ENCODE measurements at regions not wholly inside any gene's neighbourhood (a gene's known extent, or its start where the extent isn't known, plus 50 kb on each side); places are given as distances from the start of the nearest gene placed in this dataset.

DNA sequence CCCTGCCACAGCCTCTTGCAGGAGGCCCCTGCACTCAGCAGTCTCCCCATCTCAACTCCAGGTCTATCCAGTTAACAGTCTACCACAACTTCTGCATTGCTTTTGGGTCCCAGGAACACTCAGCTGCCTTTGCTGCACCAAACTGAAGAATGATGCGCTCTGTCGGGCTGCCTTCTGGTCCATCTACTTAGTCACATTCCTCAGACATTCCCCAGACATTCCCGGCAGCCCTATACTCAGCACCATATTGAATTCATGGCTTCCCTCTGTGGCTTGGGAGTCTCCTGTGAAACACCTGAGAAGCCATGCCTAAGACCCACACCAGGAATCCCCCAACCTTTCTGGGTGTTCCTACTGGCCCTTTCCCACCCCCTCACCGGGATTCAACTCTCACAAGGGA lies 99.6 kb upstream of the COL21A1 start:
- DNase-seq = no peak

DNA sequence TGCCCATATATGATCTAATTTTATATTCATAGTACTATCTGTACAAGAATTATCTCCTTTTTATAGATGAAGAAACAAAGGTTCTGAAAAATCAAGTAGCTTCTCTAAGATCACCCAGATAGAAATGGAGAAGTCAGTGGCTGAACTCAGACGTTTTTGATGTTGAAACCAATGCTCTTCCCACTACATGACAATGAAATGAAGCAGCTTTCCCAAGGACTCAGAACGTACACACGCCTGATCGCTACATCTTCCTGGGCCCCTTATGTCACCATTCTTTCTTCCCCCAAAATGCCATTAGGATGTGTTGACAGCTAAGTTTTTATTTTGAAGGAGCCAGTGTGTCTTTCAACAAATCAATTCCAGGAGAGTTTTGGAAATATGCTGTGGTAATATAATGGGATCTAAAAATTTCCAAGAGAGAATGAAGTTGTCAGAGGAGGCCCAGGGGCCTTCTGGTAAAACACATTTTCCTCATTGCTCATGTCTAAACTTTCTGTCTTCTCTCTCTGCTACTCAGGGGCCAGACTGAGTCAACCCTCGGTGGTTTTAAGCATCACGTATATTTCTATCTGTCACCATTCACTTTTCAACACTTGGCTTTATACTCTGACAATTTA lies 98.1 kb upstream of the COL21A1 start:
- DNase-seq = no peak

DNA sequence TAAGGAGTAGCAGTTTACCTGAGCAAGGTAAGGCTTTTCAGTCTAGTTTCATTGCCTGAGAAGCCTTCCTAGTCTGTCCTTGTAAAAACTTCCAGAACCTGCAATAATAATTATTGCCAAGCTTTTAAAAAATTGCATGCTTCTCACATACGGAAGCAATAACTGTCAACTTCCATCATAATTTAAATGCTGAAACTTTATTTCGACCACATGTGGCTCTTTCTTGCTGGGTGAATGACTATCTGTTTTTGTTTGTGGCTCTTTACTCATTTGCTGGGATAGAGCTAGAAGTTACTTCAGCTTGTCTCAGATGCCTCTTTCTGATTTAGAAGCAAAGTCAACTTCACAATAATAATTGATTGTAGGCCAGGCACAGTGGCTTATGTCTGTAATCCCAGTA lies 95.9 kb upstream of the COL21A1 start:
- DNase-seq = no peak

- DNase-seq = no peak
Observed at GRCh38 chr6:56339524-56339923, 92.1 kb upstream of the COL21A1 start.

DNA sequence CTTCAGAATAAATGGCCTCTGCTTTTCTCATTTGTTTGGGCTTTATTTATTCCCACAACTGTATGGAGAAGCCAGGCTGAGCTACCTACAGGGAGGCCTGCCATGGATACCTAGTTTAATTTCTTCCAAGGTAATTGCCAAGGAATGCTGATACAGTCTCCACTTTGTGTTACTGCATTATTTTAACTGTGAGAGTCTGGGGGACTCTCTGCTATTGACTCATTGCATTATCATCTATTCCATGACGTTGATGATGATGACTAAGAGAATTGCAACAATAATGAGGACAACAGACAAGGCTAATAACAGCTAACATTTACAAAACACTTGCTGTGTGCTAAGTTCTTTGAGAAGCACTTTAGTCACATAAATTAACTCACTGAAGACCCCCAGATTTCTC lies 88.3 kb upstream of the COL21A1 start:
- no peak for DNase-seq

GRCh38 chr6:56334937-56335336 lies 87.6 kb upstream of the COL21A1 start:
- DNase-seq = no peak

- DNase-seq = peak; percentile 78 to 79
Observed at GRCh38 chr6:56329271-56330050, 82.1 kb upstream of the COL21A1 start.

GRCh38 chr6:56328728-56329090 lies 81.3 kb upstream of the COL21A1 start:
- peak; percentile 47 to 60 for DNase-seq

GRCh38 chr6:56327946-56328727 lies 80.8 kb upstream of the COL21A1 start:
- peak; percentile 36 to 55 for DNase-seq

DNA sequence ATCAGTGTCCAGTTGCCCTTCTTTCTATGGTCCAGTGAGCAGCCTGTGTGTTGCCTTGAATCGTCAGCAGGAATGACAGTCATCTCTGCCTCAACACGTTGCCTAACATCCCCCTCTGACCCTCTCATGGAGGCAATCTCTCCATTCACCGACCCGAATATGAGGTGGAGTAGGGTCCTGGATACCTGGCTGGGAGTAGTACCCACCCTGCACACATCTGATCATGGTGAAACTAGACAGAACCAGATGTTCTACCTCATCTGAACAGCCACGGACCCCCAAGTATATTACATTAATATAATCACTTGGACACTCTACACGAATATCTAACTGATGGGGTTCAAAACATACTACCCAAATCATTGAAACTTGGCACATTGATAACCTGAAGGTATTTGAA lies 77.0 kb upstream of the COL21A1 start:
- DNase-seq = no peak

DNA sequence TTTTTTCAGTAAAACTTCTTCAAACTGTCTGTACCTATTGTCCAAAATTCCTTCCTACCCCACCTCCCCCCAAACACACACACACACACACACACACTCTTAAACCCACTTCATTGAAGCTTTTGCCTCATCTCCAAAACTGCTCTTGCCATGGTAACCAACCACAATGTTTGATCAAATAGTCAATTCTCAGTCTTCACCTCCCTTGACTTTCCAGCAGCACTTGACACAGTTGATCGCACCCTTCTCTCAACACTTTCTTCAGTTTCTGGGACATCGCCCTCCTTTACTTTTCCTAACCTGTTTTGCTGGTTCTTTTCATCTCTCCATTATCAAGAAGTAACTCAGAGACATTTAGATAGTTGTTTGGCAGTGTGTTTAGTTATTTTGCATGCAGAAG lies 71.5 kb upstream of the COL21A1 start:
- DNase-seq = no peak

DNA sequence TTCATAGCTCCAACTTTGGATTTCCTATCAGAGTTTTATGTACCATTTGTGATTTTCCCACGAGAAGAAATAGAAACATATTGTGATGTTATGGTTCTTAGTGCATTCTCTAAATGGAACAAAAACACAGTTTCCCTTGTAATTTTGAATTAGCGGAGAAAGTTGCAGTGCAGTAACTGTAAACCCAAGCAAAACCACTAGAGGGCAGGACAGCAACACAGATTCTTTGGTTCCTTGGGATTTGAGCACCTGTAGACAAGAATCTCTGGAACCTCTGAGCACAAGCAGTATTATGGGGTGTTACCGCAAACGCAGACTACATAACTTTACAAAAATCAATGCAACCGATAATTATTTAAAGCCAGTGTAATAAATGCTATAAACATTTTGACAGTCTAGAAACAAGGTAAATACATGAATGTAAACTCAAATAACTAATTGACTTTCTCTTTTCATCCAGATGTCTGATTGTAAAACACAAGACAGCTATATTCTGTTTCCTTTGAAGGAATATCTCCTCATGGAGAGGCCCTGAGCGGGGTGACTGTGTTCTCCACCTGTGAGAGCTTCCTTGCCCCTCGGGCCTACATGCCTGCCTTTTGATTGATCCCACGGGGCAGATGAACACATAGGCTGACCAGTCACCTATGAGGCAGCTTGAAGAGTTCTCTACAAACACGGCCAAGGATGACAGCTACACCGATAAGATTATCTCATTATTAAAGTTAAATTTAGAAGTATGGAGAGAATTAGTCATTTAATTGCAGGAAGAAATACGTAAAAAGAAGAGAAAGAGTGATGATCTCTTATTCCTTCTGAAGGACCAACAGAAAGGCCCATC lies 67.5 kb upstream of the COL21A1 start:
- DNase-seq = no peak

DNA sequence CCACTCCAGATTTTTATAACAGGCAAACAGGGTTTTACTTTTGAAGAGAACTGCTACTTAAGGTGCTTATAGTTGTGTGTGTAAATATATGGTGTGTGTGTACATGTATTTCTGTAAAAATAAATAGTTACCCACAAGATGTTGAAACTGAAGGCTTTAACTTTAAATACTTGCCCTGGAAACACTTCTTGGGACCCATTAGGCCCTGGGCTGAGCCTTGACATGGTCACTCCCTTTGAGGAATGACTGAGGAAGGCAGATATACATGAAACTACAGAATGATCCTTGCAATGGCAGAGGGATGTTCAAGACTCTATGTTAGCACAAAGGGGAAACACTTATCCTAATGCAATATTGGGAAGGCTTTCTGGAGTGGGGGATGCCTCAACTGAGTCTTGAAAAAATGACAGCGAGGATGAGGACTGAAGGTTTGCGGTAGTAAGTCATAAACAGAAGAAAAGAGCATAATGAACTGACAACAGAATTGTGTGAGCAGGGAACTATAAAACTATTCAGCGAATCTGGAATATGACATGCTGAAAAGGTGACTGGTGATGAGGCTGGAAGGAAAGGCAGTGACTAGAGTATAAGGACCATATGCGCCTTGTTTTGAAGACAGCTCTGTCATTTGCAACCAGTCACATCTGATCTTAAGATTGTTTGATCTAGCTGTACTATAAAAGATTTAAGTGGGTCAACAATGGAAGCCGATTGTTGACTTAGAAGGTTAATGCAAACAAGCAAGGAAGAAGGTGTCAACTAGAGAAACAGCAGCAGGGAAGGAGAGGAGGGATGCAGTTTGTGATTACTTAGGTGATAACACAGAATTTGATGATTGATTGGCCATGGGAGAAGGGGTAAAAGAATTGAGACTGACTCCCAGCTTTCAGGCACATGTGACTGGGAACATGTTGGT lies 64.4 kb upstream of the COL21A1 start:
- DNase-seq = peak; percentile 74 to 77

DNA sequence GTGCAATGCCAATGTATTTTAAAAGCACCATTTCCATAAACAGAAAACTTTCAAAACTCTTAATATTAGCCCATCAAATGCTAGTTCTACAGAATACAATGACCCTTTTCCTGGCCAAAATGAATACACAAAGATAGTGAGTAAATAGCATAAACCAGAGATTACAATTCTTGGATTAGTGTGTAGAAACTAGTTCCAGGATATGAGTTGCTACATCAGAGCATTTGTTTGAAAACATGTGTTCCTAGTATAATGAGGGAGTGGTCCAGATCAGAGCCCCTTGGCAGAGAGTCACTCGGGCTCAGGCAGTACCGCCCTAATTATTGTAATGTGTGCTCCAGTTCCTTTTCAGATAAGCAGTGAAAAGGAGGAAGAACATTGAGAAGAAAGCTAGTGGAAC lies 63.7 kb upstream of the COL21A1 start:
- DNase-seq = peak; percentile 81 to 86

DNA sequence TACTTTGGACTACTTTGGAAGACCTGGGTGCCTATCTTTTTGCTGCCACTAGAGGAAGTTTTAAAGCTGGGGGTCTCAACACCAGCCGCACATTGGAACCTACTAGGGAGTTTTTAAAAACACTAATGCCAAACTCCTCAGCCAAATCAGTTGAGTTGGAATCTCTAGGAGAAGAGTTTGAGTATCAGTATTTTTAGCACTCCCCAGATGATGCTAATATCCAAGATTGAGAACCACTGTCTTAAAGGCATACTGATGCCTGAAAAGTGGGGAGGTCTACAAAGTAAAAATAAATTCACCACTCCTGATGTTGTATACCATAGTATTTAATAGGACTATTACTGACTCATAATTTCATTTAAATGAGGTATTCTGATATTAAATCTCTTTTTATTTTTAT lies 62.9 kb upstream of the COL21A1 start:
- peak in 1 of 2 donors; percentile 41 for DNase-seq

DNA sequence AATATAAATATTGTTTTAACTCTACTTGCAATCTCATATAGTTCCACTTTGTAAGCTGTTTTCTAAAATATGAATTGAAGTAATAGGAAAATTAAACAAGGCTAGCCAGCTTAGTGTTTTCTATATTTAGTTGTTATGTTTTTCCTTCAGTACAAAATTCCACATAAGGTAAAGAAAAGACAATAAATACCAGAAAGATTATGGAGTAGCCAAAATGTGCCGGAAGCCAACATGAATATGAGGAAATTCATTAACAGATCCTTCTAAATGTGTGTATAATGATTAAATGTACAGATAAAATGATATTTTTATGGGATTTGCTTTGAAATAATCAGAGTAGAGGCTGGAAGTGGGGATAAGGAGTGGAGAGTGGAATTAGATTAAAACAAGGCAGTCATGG lies 52.5 kb upstream of the COL21A1 start:
- no peak for DNase-seq

DNA sequence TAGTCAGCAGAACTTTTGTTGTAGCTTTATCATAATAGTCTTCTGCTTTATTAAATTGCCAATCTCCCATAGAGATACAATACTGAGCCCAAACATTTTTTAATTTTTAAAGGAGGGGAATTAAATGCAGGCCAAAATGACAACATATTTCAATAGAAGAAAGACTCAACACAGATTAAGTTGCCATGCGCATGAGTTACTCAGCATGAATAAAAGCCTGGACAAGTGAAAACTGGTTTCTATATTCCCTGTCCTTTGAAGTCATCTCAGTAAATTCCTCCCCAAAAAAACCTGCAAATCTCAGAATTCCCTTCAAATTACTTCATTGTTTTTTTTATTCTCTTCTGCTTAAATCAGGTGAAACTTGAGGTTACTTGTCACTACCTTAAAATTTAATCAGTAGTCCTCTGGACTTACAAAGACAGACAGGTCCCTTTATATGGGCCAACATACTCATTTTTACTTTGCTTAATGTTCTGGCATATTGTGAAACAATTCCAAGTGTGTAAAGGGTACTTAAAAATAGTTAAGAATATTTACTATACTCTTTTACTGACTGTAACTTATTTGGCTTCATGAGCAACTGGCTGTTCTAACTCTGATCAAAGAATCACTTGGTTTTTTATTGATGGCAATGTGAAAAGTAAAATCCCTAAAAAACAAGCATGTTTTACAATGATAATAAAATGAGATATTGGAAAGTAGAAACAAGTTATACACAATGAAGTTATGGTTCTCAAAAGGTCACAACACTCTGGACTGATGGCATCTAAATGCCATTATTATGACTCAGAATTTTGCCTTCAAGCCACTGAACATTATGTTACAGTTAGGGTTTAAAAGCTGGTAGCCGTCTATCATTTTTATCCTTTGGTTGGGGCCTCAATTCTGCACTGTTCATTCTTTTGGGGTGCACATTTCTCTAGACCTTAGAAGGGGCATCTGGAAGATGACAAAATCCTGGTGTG lies 49.9 kb upstream of the COL21A1 start:
- DNase-seq = no peak
